Femur (tissue), 1 donor: ENCODE measurements at regions not wholly inside any gene's neighbourhood (a gene's known extent, or its start where the extent isn't known, plus 50 kb on each side); places are given as distances from the start of the nearest gene placed in this dataset.
"Not testable (repeated sequence)": the region's sequence is repeated elsewhere in the genome, so short reads cannot be mapped to it uniquely, and the experiment has no call there.

Experiments used
- DNase-seq: peaks from one replicate; pipeline ENCODE4 v3.0.0-alpha.2; 2017

- no peak for DNase-seq
These were observed 1305.2 kb downstream of the SI start for GRCh38 chr3:163773136-163773535.

- no peak for DNase-seq
These were observed 1310.2 kb downstream of the SI start for GRCh38 chr3:163768048-163768447.

- no peak for DNase-seq
These were observed 1312.2 kb downstream of the SI start for GRCh38 chr3:163766112-163766511.

- DNase-seq: no peak
These were observed 1325.3 kb downstream of the SI start for GRCh38 chr3:163753033-163753432.

DNA sequence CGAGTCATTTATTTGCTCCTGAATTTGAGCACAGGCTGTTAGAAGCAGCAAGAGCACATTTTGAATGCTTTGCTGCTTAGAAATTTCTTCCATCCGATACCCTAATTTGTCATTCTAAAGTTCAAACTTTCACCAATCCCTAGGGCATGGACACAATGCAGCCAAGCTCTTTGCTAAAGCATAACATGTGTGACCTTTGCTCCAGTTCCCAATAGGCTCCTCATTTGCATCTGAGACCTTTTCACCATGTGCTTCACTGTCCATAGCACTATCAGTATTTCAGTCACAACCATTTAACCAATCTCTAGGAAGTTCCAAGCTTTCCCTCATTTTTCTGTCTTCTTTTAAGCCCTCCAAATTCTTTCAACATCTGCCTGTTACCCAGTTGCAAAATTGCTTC lies 1333.1 kb downstream of the SI start:
- DNase-seq: no peak

GRCh38 chr3:163735394-163735793 lies 1342.9 kb downstream of the SI start:
- DNase-seq: no peak

GRCh38 chr3:163730684-163731083 lies 1347.6 kb downstream of the SI start:
- no peak for DNase-seq

DNA sequence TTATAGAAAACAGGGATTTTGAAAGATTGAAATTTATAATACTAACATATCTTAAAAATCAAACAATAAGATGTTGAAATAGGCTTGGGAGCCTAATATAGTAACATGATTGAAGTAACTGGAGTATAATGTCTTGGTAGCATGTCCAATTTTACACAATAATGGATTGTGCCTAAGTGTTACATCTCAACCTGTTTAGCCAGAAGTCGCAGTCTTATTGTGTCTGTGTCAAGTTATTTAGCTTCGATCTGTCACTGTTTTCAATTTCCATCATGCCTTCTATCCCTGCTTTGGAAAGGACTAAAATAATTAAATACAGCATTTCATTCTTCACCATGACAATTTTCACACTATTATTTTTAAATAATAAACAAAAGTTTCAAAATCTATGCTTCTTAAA lies 1352.2 kb downstream of the SI start:
- no peak for DNase-seq

- no peak for DNase-seq
These were observed 1355.9 kb downstream of the SI start for GRCh38 chr3:163722405-163722804.

DNA sequence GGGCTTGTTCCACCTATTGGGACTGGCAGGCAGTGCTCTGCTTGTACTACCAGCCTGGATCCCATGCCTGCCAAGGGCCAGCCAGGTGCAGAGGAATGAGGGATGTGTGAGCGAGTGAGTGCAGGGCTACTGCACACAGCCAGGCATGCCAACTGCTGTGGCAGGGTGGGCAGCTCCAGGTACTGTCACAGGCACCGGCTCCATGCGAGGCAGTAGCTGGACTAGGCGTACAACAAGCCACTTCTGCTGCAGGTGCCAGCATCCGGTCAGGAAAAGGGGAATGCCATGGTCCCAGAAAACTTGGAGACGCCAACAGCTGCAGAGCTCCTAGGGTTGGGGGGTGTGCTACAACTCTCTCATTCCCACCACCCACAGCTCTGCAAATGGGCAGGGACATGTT lies 1356.7 kb downstream of the SI start:
- DNase-seq: no peak

DNA sequence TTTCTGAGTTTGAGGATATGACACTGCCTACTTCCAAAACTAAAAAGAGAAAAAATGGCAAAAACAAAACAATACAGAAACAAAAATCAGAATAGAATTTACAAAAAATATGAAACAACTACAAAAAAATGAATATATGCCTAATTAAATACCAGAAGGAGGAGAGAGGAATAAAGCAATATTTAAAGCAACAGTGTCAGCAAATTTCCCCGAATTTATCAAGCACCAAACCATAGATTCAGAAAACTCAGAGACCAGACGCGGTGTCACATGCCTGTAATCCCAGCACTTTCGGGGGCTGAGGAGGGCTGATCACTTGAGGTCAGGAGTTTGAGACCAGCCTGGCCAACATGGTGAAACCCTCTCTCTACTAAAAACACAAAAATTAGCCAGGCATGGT lies 1360.9 kb downstream of the SI start:
- no peak for DNase-seq

DNA sequence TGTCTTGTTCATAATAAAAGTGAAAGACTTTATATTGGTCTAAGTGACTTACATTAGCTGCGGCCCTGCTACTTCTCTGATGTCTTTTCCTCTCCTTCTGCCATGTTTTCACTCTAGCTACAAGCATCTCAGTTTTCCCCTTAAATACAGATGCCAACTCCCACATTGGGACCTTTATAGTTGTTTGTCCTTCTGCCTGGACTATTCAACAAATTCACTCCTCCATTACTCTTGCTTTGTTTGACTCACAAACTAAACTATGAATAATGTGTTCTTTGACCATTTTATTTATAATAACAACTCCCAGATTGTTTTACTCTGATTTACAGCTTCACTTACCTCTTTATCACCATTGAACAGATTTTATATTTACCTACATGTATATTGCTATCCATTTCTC lies 1369.9 kb downstream of the SI start:
- DNase-seq: no peak

DNA sequence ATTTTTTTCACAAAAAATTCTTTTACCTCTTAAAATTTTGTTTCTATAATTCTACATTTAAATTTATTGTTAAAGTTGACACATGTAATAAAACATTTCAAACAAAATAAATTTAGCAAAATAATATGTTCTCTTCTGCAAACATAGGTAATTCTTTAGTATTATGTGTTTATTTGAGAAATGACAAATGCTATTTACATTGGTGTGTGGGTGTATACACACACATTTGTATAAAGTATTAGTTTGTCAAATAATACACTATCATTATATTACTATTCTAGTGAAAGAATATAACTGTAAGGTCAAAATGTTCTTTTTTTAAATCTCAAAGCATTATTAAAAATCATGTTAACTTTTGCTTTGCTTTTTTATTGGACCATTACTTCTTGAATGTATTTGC lies 1370.6 kb downstream of the SI start:
- DNase-seq: no peak

GRCh38 chr3:163698221-163698620 lies 1380.1 kb downstream of the SI start:
- not testable (repeated sequence) for DNase-seq

GRCh38 chr3:163692494-163692893 lies 1385.8 kb downstream of the SI start:
- DNase-seq: no peak

DNA sequence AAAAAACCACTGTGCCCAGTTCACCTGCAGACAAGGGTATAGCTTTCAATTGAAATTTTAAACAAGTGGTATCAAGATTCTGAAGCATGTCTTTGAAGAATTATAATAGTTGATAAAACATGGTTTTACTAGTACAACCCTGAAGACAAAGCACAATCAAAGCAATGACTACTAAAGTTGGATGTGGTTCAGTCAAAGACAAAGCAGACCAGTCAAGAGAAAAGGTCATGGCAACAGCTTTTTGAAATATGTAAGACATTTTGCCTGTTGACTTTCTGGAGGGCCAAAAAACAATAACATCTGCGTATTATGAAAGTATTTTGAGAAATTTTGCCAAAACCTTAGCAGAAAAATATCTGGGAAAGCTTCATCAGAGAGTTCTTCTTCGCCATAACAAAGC lies 1393.6 kb downstream of the SI start:
- no peak for DNase-seq

- DNase-seq: no peak
These were observed 1405.3 kb downstream of the SI start for GRCh38 chr3:163672954-163673353.

- DNase-seq: no peak
These were observed 1407.1 kb downstream of the SI start for GRCh38 chr3:163671201-163671600.

DNA sequence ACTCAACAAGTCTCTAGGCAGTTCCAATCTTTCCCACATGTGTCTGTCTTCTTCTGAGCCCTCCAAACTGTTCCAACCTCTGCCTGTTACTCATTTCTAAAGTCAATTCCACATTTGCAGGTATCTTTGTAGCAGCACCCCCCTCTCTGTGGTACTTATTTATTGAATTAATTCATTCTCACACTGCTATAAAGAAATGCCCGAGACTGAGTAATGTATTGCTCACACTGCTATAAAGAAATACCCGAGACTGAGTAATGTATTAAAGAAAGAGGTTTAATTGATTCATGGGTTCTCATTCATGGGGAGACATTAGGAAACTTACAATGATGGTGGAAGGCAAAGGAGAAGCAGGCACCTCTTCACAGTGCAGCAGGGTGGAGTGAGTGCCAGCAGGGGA lies 1413.8 kb downstream of the SI start:
- DNase-seq: no peak

GRCh38 chr3:163657088-163657487 lies 1421.2 kb downstream of the SI start:
- DNase-seq: no peak

DNA sequence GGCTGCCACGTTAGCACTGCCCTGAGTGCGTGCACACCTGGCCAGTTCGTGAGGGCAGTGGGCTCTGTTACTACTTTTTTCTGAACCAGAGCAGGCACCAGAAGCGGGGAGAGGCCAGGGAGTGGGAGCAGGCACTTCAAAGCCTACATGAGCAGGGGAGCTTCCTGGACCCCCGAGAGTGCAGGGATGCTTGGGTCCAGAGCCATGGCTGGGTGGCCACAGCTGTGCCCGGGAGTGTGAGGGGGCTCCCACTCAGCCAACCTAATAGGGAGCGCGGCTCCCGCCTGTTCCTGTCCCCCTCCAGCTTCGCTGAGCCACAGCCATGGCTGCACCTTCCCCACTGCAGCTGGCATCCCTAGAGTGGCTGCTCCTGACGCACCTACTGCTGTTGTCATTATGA lies 1423.3 kb downstream of the SI start:
- DNase-seq: no peak

GRCh38 chr3:163644172-163644571 lies 1434.1 kb downstream of the SI start:
- DNase-seq: no peak

GRCh38 chr3:163632722-163633121 lies 1445.6 kb downstream of the SI start:
- no peak for DNase-seq

DNA sequence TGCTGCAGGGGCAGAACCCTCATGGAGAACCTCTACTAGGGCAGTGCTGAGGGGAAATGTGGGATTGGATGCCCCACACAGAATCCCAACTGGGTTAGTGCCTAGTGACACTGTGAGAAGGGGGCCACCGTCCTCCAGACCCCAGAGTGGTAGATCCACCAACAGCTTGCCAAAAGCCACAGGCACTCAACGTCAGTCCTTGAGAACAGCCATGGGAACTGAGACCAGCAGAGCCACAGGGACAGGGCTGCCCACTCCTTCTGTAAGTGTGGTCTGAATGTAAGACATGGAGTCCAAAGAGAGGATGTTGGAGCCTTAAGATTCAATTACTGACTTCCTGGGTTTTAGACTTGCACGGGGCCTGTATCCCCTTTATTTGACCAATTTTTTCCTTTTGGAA lies 1451.5 kb downstream of the SI start:
- DNase-seq: no peak

- DNase-seq: no peak
These were observed 1455.9 kb downstream of the SI start for GRCh38 chr3:163622384-163622783.

GRCh38 chr3:163614886-163615285 lies 1463.4 kb downstream of the SI start:
- no peak for DNase-seq
